ENCODE measurements at regions not wholly inside any gene's neighbourhood (a gene's known extent, or its start where the extent isn't known, plus 50 kb on each side); places are given as distances from the start of the nearest gene placed in this dataset.
"Not testable (repeated sequence)": the region's sequence is repeated elsewhere in the genome, so short reads cannot be mapped to it uniquely, and the experiment has no call there.

DNA sequence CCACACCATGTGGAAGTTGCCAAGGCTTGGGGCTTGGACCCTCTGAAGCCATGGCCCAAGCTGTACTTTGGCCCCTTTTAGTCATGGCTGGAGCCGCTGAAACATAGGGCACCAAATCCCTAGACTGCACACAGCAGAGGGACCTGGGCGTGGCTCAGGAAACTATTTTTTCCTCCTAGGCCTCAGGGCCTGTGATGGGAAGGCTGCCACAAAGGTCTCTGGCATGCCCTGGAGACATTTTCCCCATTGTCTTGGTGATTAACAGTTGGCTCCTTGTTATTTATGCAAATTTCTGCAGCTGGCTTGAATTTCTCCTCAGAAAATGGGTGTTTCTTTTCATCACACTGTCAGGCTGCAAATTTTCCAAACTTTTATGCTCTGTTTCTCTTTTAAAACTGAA is 102.3 kb downstream of the SPP2 start:
- TF ChIP-seq, protein P1, sequence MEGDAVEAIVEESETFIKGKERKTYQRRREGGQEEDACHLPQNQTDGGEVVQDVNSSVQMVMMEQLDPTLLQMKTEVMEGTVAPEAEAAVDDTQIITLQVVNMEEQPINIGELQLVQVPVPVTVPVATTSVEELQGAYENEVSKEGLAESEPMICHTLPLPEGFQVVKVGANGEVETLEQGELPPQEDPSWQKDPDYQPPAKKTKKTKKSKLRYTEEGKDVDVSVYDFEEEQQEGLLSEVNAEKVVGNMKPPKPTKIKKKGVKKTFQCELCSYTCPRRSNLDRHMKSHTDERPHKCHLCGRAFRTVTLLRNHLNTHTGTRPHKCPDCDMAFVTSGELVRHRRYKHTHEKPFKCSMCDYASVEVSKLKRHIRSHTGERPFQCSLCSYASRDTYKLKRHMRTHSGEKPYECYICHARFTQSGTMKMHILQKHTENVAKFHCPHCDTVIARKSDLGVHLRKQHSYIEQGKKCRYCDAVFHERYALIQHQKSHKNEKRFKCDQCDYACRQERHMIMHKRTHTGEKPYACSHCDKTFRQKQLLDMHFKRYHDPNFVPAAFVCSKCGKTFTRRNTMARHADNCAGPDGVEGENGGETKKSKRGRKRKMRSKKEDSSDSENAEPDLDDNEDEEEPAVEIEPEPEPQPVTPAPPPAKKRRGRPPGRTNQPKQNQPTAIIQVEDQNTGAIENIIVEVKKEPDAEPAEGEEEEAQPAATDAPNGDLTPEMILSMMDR (optimal IDR thresholded peaks at IDR 0.05 in 1 of 3, IDR thresholded peaks at IDR 0.05 in 1 of 3, conservative IDR thresholded peaks at IDR 0.05 in 1 of 3; ENCODE audit: extremely low read depth in 1 of 3, insufficient read depth in 2 of 3, low read length in 3 of 3) = not testable (repeated sequence)
- not testable (repeated sequence) for TF ChIP-seq EZH2 (IDR thresholded peaks at IDR 0.05; ENCODE audit: low read length)

Measured in keratinocyte (primary cell).